ENCODE measurements at regions not wholly inside any gene's neighbourhood (a gene's known extent, or its start where the extent isn't known, plus 50 kb on each side); places are given as distances from the start of the nearest gene placed in this dataset.

GRCh38 chr1:91092503-91092902 lies 70.7 kb upstream of the ZNF644 start:
- DNase-seq, result no peak

- no peak for DNase-seq
These were observed 70.0 kb upstream of the ZNF644 start for GRCh38 chr1:91091812-91092211.

GRCh38 chr1:91080650-91081049 lies 58.8 kb upstream of the ZNF644 start:
- DNase-seq, result no peak

- no peak for DNase-seq
These were observed 57.0 kb upstream of the ZNF644 start for GRCh38 chr1:91078859-91079258.

GRCh38 chr1:91076834-91077233 lies 55.0 kb upstream of the ZNF644 start:
- no peak for DNase-seq

- no peak for DNase-seq
These were observed 53.6 kb upstream of the ZNF644 start for GRCh38 chr1:91075233-91076135.

- DNase-seq, result no peak
These were observed 51.5 kb upstream of the ZNF644 start for GRCh38 chr1:91073299-91073698.

GRCh38 chr1:91071838-91072237 lies 50.0 kb upstream of the ZNF644 start:
- DNase-seq, result no peak
